T-helper 1 cell (primary cell): ENCODE measurements at regions not wholly inside any gene's neighbourhood (a gene's known extent, or its start where the extent isn't known, plus 50 kb on each side); places are given as distances from the start of the nearest gene placed in this dataset.

Experiments used
- DNase-seq, 5 donors: peaks; one replicate each; pipeline ENCODE4 v3.0.0-alpha.2; 2012 to 2020

DNA sequence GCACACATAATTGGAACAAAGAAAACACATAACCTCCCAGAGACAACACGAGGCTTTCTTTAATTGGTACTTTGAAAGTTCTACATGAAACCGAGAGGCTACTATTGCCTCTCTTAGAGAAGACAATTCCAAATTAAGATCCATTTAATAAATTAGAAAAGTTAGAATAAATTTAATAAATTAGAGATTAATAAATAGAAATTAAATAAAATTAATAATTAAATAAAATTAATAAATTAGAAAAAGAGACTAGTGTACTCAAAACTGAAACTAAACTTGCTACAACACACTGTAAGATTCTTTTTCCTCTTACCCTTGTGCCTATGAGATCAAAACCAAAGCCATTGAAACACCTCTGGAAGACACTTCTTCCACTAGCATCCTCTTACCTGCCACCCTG lies 199.0 kb downstream of the URB2 start:
- DNase-seq = no peak

DNA sequence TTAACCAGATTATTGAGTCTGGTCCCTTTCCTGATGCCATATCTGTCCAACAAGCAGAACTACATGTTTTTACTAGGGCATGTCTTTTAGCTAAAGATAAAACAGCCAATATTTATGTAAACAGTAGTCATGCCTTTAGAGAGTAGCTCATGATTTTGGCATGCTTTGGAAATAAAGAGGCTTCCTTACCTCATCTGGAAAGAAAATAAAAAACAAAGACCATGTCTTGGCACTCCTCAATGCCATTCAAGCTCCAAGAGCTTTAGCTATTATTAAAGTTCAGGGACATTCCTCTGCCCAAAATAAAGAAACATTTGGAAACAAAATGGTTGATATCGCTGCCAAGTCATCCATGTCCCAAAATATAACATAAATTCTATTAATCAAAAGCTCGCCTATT lies 202.4 kb downstream of the URB2 start:
- DNase-seq = no peak

DNA sequence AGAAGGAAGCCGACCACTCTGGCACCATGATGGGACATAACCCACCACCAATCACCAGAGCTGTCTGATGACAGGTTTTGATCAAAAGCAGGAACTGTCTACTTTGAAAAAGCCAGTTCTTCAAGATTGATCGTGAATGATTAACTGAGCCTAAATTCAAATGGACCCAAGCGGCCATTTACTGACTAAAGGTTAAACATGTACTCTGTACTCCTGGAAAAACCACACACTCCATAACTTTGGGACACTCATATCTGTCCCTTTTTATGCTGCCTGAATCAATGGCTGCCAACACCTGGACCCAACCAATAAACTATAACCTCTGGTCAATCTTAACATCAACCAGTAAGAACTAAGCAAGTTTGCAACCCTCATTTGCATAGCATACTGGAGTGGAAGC lies 206.6 kb downstream of the URB2 start:
- DNase-seq = no peak

DNA sequence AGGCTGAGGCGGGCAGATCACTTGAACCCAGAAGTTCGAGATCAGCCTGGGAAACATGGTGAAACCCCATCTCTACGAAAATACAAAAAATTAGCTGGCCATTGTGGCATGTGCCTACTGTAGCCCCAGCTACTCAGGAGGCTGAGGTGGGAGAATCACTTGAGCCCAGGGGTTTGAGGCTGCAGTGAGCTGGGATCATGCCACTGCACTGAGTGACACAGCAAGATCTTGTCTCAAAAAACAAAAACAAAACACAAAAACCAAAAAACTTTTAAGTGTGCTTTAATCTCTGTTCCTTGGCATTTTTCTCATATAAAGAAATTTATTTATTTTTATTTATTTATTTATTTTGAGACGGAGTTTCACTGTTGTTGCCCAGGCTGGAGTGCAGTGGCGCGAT lies 208.2 kb downstream of the URB2 start:
- DNase-seq = no peak

DNA sequence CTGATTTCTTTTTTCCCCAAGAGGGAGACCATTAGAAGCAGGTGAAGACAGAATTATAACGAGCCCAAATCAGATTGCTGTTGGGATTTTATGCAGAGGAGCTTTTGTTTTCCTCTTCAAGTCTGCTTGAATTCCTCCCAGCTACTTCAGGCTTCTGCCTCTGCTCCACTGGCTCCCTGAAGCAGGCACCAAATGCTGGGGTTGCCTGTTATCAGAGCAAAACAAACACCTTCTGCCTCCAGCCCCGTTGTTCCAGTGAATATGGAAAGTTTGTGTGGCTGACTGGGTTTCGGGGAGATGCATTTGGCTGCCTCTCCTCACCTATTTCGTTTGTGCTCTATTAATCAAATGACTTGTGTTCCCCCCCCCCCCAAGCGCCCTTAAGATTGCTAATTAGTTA lies 209.2 kb downstream of the URB2 start:
- DNase-seq = no peak

DNA sequence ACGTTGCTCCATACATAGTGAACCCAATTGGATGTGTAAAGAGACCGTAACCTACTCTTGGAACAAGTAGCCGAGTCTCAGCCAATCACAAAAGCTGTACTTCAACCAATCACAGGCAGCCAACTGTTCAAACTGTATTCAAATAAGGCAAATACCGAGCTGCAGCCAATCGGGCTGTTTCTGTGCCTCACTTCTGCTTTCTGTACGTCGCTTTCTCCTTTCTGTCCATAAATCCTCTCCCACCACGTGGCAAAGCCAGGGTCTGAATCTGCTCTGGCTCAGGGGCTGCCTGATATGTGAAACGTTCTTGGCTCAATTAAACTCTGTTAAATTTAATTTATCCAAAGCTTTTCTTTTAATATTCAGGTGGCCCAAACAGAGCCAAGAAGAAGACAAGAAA lies 210.3 kb downstream of the URB2 start:
- no peak for DNase-seq

DNA sequence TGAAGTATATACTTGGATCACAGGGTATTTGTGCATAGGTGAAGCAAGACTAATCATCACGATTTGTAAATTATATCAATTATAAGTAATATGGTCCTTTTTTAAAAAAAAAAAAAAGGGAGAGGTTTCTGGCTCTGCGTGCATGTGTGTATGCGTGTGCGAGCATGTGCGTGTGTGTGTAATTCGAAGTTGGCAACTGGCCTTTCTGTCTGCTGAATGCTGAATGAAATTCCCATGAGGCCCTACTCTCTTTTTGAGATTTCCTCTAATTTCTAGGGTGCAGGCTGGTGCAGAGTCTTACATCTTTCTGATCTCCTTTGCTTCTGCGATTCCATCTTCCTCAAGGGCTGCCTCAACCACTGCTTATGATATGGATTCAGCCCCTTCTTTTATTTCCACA lies 212.2 kb downstream of the URB2 start:
- no peak for DNase-seq

DNA sequence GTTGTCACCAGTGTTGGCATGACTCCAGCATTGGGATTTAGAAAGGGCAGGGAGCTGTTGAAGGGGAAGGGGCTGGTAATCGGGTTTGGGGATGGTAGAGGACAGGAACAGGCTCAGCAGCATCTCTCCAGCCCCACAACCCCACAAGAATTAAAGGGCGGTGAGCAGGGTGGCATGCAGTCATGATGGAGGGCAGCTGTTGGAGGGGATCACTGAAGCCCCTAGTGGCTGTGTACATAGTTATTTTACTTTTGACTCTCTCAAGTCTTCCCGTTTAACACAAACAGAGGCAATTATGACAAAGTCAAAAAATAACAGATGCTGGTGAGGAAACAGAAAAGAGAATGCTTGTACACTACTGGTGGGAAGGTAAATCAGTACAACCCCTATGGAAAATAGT lies 213.8 kb downstream of the URB2 start:
- no peak for DNase-seq

DNA sequence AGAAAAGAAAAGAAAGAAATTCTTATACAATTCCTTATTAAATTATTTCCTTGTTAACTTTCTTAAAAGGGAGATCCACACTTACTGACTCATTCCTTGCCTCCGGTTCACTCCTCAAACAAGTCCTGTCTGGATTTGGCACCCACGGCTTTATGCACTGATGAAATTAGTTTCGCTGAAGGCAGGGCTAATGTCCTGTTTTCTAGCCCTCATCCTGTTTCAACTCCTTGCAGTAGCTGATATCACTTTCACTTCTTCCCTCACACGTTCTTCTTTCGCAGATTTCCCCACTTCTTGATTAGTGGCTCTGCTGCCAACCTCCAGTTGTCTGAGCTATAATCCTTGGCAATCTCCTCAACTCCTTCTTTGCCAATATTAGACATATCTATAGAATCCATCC lies 215.2 kb downstream of the URB2 start:
- DNase-seq = no peak

DNA sequence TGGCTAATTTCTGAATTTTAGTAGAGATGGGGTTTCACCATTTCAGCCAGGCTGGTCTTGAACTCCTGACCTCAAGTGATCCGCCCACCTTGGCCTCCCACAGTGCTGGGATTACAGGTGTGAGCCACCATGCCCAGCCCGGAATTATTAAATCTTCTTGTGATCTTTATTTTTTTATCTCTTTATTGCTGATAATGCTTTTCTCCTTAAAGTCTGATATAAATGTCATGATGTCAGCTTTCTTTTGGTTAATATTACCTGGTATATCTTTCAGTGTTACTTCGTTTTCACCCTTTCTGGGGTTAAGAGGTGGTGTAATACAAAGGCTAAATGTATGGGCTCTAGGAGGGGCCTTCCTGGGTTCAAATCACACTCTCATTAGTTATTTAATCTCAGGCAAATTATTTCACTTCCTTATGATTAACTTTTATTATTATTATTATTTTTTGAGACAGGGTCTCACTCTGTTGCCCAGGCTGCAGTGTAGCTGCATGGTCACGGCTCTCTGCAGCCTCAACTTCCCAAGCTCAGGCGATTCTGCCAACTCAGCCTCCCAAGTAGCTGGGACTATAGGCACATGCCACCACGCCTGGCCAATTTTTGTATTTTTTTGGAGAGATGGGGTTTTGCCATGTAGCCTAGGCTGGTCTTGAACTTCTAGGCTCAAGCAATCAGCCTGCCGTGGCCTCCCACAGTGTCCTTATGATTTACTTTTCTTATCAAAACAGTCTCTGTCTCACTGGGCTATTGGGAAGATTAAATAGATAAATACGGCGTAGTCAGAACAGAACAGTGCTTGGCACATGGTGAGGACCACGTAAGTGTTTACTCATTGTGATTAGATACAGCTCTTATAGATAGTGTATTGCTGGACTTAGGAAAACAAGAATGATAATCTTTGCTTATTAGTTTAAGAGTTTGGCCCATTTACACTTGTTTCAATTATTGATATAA lies 216.5 kb downstream of the URB2 start:
- no peak for DNase-seq

DNA sequence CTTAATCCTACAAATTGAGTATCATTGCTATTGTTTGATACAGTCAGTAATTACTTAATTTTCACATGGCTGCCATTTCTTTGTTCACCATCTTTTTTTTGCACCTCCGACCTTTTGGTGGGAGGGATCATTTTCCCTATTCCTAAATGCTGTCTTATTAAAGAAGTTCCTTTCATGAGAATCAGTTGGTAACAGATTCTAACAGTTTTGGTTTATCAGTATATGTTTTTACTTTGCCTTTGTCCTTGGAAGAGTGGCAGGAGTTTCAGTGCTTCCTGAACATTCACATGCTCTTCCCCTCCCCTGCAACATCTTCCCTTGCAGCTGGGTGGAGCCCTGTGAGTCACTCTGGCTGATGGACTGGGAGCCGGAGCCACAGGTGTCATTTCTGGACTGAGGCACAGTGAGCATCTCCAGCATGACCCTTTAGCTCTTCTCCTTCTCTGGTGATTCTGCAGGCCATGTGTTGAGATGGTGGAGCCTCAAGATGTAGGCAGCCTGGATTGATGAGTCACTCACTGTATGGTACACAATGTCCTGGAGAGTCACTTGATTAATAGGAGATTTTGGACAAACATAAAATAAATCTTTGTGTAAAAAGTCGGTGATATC lies 217.7 kb downstream of the URB2 start:
- DNase-seq = no peak

DNA sequence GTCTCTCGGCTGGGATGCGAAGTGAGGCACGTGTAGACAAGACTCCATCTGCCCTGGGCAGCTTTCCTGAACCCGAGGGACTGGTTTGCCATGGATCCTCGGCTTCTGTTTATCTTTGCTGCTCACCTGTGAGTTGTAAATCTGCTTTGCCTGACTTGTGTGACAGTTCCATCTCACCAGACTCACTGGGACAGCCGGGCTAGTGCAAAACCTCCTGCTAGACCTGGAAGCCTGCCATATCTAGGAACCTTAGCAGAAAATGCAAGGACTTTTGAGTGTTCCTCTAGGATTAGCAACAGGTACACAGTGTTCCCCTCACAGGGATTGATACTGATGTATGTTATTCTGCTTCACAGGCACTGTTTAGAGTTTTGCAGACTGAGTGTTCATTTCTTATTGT lies 218.6 kb downstream of the URB2 start:
- DNase-seq = no peak

DNA sequence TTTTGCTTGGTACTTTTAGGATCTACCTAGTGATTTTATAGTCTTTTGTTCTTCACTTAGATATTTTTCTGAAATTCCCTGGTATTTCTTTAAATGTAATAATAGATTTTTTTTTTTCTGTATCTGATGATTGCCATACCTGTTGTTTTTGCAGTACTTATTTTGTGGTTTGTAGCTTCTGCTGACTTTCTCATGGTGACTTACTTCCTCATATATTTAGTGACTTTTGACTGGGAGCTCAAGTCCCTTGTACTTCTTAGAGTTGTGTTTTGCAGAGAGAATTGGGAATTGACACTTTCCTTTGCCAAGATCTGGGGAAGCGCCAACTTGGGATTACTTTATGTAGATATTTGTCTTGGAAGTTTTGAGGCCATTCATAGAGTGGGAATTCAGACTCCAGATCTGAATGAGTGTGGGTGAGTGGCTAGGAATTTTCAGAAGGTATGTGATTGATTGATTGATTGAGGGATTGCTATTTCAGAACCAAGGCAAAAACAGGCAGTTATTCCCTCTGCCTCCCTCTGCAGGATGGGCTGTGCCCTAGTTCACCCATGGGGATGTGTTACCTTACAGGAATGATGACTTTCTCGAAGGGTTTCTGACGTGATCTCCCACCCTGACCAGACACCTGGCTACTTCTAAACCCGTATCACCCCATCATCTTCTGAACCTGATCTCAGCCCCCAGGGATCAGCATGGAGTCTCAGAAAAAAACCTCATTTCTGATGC lies 219.5 kb downstream of the URB2 start:
- DNase-seq = no peak

DNA sequence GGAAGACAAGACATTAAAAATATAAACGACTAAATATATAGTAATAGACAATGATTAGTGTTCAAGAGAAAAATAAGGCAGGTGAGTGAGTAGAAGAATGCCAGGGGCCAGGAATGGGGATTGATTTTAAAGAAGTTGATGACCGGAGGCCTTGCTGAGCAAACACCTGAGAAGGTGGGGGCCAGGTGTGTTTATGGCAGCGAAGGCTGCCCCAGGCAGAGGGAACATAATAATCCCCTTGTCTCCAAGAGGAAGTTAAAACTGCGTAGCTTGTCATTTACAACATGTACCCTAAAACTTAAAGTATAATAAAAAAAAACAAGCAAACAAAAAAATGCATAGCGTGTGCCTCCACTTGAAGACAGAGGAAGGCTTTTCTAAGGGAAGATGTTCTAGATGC lies 220.3 kb downstream of the URB2 start:
- DNase-seq = no peak

DNA sequence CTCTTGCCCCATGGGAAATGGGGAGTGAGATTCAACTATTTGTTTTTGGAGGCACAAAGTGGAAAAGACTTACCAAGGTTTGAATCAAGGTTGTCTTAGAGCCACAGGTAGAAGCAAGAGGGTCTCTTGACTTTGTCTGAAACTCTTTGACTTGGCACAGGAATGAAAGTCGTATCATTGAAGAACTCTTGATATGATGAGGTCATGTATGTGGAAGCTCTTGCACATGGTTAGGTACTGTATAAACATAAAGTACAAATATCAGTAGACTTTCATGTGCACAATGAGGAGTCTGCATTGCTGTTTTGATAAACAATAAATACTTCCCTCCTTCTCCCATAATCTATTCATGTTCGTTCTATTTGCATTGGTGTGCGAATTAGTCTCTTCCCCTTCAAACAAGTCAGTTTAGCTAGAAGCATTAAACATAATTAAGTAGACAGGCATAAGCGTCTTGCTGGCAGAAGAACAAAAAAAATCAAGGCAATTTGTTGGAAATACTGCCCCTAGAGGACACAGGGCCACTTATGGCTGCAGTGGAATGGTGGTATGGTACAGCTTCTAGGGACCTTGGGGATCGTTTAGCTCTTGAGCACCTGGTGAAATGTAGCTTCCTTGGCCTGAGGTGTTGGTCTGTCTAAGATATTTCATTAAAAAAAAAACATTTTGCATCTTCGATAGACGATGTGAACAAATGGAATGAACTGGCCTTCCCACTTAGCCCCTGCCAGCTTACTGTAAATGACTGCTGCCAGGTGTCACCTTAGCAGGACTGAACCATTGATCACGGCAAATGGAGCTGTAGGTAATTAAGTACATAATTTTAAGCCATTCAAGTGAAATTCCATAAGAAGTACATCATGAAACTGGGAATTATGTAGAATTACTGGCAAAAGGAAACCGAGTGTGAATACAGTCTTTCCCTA lies 218.0 kb upstream of the GALNT2 start:
- DNase-seq = no peak

DNA sequence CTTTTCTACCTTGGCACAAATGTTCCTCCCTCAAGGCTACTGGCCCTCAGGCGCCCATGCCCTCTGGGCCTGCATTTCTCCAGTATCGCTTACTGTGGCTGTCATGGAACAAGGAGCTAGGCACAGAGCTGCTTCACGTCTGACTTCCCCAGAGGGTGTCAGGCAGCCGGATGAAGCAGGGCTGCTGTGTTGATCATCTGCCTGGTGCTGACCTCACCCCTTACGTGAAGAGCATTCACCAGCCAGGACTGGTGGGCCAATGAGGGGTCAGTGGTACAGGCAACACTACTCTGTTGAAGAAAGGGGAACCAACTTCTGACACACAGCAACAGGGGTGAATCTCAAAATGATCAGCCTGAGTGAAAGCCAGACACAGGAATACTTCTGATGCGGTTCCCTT lies 215.5 kb upstream of the GALNT2 start:
- no peak for DNase-seq

DNA sequence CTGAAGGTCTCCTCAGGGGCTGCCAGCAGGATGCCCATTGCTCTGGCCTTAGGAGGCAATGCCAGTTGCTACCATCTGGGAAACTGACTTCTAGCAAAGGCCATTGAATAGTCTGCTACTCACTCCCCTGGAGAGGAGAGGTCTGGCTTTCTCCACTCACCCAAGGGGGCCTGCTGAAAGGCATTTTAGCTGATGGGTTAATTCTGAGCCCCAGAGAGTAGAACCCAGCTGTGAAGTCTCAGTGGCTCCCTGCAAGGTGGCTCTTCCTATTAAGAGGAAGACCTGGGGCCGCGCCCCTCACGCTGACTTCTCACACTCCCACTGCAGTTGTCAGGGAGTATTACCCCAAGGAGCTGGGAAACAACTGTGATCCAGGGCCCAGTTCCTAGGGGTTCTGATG lies 213.3 kb upstream of the GALNT2 start:
- no peak for DNase-seq

DNA sequence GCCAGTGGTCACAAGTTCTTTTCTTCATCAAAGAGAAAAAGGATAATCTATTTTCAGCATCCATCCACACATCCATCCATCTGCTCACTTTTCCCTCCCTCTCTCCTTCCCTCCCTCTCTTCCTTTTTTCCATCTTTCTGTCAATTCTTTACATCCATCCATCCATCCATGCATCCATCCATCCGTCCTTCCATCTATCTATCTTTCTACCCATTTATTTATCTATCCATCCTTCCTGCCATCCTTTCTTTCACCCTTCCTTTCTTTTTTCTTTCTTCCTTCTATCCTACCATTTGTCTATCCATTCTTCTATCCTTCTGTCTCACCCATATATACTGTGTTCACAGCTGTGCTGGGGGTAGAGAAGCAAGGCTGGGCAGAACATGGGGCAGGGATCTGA lies 212.4 kb upstream of the GALNT2 start:
- no peak for DNase-seq

DNA sequence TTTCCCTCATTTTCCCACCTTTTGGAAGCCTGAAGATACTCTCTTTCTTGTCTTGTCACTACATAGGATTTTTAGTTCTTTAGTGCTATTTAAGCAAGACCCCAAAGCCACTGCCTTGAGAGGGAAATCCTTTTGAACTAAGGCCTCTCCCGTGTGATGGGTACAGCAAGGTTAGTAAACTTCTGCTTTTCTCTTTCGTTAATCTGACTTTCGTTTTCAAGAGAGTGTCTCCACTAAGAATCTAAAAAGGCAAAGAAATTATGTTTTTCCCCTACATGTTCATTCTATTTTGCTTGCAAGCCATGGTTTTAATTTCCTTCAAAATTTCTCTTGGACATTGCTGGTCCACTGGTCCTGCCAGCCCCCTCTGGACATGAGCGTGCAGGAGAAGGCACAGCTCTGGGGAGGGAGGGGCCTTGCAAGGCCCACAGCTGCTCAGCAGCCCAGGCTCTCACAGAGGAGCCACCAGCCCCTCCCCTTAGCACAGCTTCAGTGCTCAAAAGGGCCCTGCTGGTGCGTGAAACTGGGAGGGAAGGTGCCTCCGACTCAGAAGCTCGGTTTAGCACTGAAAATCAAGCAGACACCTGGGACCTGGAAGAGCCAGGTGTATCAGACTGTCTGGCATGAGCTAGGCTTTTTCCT lies 210.9 kb upstream of the GALNT2 start:
- DNase-seq = peak in 1 of 5 donors; percentile 23

DNA sequence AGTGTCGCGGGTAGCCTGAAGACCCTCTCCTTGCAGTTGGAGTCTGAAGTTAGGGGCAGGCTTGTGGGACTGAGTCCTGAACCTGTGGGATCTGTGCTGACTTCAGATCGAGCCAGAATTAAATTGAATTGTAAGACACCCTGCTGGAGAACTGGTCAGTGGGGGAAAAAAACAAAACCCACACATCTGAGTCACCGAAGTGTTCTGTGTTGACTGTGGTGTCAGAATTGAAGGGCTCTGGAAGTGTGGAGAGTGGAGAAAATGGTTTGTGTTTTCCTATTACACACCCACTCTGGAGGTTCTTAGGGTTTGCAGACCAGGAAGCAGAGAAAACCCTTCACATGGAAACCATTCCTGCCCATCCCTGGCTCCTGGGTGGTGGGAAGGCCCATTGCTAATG lies 209.5 kb upstream of the GALNT2 start:
- DNase-seq = no peak

DNA sequence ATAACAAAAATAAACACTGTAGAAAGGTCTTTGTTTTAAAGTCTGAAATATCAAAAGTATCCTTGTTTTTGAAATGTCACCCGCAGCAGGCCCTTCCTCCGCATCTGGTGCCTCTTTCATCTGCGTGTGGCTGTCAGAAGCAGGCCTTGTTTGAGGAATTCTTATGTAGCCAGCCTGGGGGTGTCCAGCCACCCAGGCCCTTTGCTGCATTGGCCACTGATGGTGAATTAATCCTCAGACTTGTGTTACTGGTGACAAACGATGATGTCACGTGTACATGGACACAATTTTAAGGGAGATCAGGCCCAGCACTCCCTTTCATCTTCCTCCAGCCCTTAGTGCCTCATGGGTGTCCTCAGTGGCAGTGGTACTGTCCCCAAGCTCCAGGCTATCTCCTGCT lies 208.0 kb upstream of the GALNT2 start:
- DNase-seq = no peak

DNA sequence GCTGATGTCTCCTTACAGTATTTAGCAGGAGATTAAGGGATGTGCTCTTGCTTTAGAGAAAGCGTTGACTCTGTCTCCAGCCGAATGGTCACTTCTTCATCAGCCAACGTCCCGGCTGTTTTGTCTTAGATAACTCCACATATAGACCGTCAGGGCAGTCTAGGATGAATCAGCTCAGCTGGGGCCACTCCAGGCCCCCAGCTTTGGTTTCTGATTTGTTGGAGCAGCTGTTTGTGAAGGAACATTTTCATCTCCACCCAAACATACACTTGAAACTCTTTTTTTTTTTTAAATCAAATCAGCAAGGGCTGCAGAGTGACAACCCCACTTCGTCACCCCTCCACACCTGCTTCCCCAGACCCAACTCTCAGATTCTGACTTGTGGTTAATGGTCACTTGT lies 206.1 kb upstream of the GALNT2 start:
- DNase-seq = no peak
